Mammary epithelial cell (primary cell): ENCODE measurements at regions not wholly inside any gene's neighbourhood (a gene's known extent, or its start where the extent isn't known, plus 50 kb on each side); places are given as distances from the start of the nearest gene placed in this dataset.

Experiments used
- EZH2 ChIP-seq: IDR thresholded peaks from 2 replicates; pipeline ENCODE4 v1.6.1; 2012; ENCODE audit warnings: low read length, inconsistent platforms, borderline replicate concordance
- TF ChIP-seq, protein P1 (sequence below), 2 donors: IDR thresholded peaks in 1 of 2; conservative IDR thresholded peaks in 1 of 2; 2 replicates each; pipeline ENCODE4 v1.5.1; 2011 to 2012; ENCODE audit warnings: inconsistent platforms in 2 of 2, low read length in 2 of 2, mild to moderate bottlenecking in 2 of 2, control low read depth in 1 of 2, low read depth in 1 of 2; ENCODE audit not compliant: insufficient read depth in 1 of 2; ENCODE audit errors: extremely low read depth in 1 of 2

DNA sequence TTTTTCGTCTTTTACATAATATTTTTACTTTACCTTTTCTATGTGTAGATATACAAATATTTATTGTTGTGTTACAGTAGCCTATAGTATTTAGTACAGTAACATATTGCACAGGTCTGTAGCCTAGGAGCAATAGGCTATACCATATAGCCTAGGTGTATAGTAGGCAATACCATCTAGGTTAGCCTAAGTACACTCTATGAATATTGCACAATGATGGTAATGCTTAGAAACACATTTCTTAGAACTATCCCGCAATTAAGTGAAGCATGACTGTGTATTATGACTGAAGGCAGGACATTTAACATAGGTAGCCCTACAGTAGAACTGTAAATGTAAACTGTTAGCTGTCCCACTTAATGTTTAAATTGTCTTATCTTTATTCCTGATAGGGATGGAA lies 964.3 kb downstream of the SLITRK1 start:
- TF ChIP-seq EZH2 = no peak
- TF ChIP-seq, protein P1, sequence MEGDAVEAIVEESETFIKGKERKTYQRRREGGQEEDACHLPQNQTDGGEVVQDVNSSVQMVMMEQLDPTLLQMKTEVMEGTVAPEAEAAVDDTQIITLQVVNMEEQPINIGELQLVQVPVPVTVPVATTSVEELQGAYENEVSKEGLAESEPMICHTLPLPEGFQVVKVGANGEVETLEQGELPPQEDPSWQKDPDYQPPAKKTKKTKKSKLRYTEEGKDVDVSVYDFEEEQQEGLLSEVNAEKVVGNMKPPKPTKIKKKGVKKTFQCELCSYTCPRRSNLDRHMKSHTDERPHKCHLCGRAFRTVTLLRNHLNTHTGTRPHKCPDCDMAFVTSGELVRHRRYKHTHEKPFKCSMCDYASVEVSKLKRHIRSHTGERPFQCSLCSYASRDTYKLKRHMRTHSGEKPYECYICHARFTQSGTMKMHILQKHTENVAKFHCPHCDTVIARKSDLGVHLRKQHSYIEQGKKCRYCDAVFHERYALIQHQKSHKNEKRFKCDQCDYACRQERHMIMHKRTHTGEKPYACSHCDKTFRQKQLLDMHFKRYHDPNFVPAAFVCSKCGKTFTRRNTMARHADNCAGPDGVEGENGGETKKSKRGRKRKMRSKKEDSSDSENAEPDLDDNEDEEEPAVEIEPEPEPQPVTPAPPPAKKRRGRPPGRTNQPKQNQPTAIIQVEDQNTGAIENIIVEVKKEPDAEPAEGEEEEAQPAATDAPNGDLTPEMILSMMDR (conservative IDR thresholded peaks at IDR 0.05 in 1 of 2, IDR thresholded peaks at IDR 0.05 in 1 of 2; ENCODE audit: extremely low read depth in 1 of 2, insufficient read depth in 1 of 2, low read depth in 1 of 2, low read length in 2 of 2) = no peak
